A673 (cell line): ENCODE measurements at regions not wholly inside any gene's neighbourhood (a gene's known extent, or its start where the extent isn't known, plus 50 kb on each side); places are given as distances from the start of the nearest gene placed in this dataset.

Experiments used
- BruUV-seq: library from RNA; stranded (reverse); fragments of 400-500 nt; replicated peaks from 2 replicates; lab custom pipeline; 2021; lab: Mats Ljungman, UMichigan
- CTCF ChIA-PET: fragments of 300-600 bp; sonication (Branson Sonifier 250); formaldehyde crosslinking; loops from one replicate; lab custom pipeline; 2022; ENCODE audit warnings: antibody characterized with exemption; lab: Charles Lee
- POLR2A ChIA-PET: fragments of 300-600 bp; sonication (Branson Sonifier 250); formaldehyde crosslinking; loops from one replicate; lab custom pipeline; 2022; ENCODE audit warnings: antibody characterized with exemption; ENCODE audit not compliant: low non-redundant PET; lab: Charles Lee
- DNase-seq: peaks from one replicate; pipeline ENCODE4 v3.0.0-alpha.2; 2015; ENCODE audit warnings: low spot score
- H3K27ac ChIP-seq: fragments of 200-600 bp; sonication (generic); 2 replicates; pipeline ENCODE4 v1.5.1; 2016; ENCODE audit warnings: mixed run types, low read depth, mild to moderate bottlenecking, mixed read lengths, antibody characterized with exemption, low read length; ENCODE audit not compliant: poor library complexity, severe bottlenecking
- H3K27me3 ChIP-seq: fragments of 200-600 bp; sonication (generic); replicated peaks from 2 replicates; pipeline ENCODE4 v1.6.1; 2017; ENCODE audit warnings: mixed run types, low read depth, mild to moderate bottlenecking, mixed read lengths, antibody characterized with exemption, low read length; ENCODE audit not compliant: insufficient read depth, poor library complexity
- H3K36me3 ChIP-seq: fragments of 200-600 bp; sonication (generic); 2 replicates; pipeline ENCODE4 v1.6.1; 2016; ENCODE audit warnings: mixed run types, mild to moderate bottlenecking, mixed read lengths, antibody characterized with exemption, low read length; ENCODE audit not compliant: insufficient read depth, poor library complexity, severe bottlenecking
- H3K4me1 ChIP-seq: fragments of 200-600 bp; sonication (generic); 2 replicates; pipeline ENCODE4 v1.6.1; 2017; ENCODE audit warnings: mixed run types, mild to moderate bottlenecking, mixed read lengths, antibody characterized with exemption, low read length; ENCODE audit not compliant: insufficient read depth, poor library complexity, severe bottlenecking
- H3K4me3 ChIP-seq: fragments of 200-600 bp; sonication (generic); 2 replicates; pipeline ENCODE4 v1.5.1; 2016; ENCODE audit warnings: low read depth, mixed run types, mild to moderate bottlenecking, mixed read lengths, low read length; ENCODE audit not compliant: poor library complexity, severe bottlenecking
- H3K9me3 ChIP-seq: fragments of 200-600 bp; sonication (generic); 2 replicates; pipeline ENCODE4 v1.6.1; 2016; ENCODE audit warnings: mixed run types, low read depth, mild to moderate bottlenecking, mixed read lengths, antibody characterized with exemption, low read length; ENCODE audit not compliant: poor library complexity, severe bottlenecking
- CTCF ChIP-seq: fragments of 300-800, 200-600 bp; sonication (generic); conservative IDR thresholded peaks from 2 replicates; pipeline ENCODE4 v1.5.1; 2017; ENCODE audit warnings: low read depth, mild to moderate bottlenecking, antibody characterized with exemption, low read length, moderate library complexity, mixed read lengths
- EZH2 ChIP-seq: fragments of 200-600 bp; sonication (generic); IDR thresholded peaks from 2 replicates; pipeline ENCODE4 v1.6.1; 2017; ENCODE audit warnings: borderline replicate concordance, low read depth, mild to moderate bottlenecking, mixed read lengths, antibody characterized with exemption, low read length; ENCODE audit not compliant: poor library complexity, severe bottlenecking
- intact Hi-C: fragments of 100-400 bp; cut with micrococcal nuclease; formaldehyde crosslinking; loops from one replicate; pipeline ENCODE4 v1.10.0; 2022; ENCODE audit not compliant: unreplicated experiment

- Histone ChIP-seq H3K27ac (no peak overlapping the region), H3K4me3 (no peak overlapping the region), H3K4me1 (no peaks in the 10 kb centered on the region), H3K27me3 (no peaks in the 10 kb centered on the region), H3K36me3 (no peaks in the 10 kb centered on the region), H3K9me3 (no peaks in the 10 kb centered on the region)
- CTCF ChIA-PET: no interaction called here
- TF ChIP-seq CTCF: no peak
- no peak for TF ChIP-seq EZH2
- DNase-seq: no peak
- POLR2A ChIA-PET: interaction anchor here (0.6 to 0.7 kb wide), 2 partner anchors 127 to 1149 kb away, joined by 3 read pairs; no protein-coding TSS in a partner anchor
- intact Hi-C loops: no loop called here
- no TSS peak for BruUV-seq
Measured at GRCh38 chr6:6418421-6418820, 98.0 kb upstream of the F13A1 start.

- no peaks in the 10 kb centered on the region for H3K27me3 ChIP-seq
- DNase-seq: no peak
- TF ChIP-seq CTCF (no peak), EZH2 (no peak)
- no peaks in the 10 kb centered on the region for H3K4me1 ChIP-seq
- CTCF ChIA-PET: no interaction called here
- no peak overlapping the region for H3K27ac ChIP-seq
- H3K36me3 ChIP-seq: no peaks in the 10 kb centered on the region
- intact Hi-C loops: no loop called here
- POLR2A ChIA-PET: no interaction called here
- no peaks in the 10 kb centered on the region for H3K9me3 ChIP-seq
- no TSS peak for BruUV-seq
- no peak overlapping the region for H3K4me3 ChIP-seq
Measured at GRCh38 chr6:6420107-6420506, 99.6 kb upstream of the F13A1 start.

- TF ChIP-seq EZH2 (no peak), CTCF (no peak)
- DNase-seq: no peak
- H3K27me3 ChIP-seq: peaks cover 6% of the 10 kb centered on the region
- intact Hi-C loops: no loop called here
- no TSS peak for BruUV-seq
- no peaks in the 10 kb centered on the region for H3K36me3 ChIP-seq
- H3K4me3 ChIP-seq: no peak overlapping the region
- no peaks in the 10 kb centered on the region for H3K9me3 ChIP-seq
- ChIA-PET CTCF (no interaction called here), POLR2A (no interaction called here)
- no peak overlapping the region for H3K27ac ChIP-seq
- H3K4me1 ChIP-seq: no peaks in the 10 kb centered on the region
Measured at GRCh38 chr6:6434151-6434550, 113.7 kb upstream of the F13A1 start.
